GM23338 (cell line): ENCODE measurements at regions not wholly inside any gene's neighbourhood (a gene's known extent, or its start where the extent isn't known, plus 50 kb on each side); places are given as distances from the start of the nearest gene placed in this dataset.

Experiments used
- ATAC-seq: fragments of 200-7000 bp; cut with Tn5 transposase; 3 replicates; pipeline ENCODE4 v1.9.1; 2020
- DNase-seq: peaks from one replicate; pipeline ENCODE4 v3.0.0-alpha.2; 2015; ENCODE audit warnings: low spot score
- H2AFZ ChIP-seq: fragments of 200-600 bp; sonication (generic); 2 replicates; pipeline ENCODE4 v1.8.0; 2016; ENCODE audit warnings: antibody characterized with exemption, mild to moderate bottlenecking, moderate library complexity
- H3F3A ChIP-seq: fragments of 200-600 bp; sonication (generic); replicated peaks from 2 replicates; pipeline ENCODE4 v1.8.0; 2017; ENCODE audit warnings: antibody characterized with exemption, mixed run types, low read depth
- H3K27ac ChIP-seq: fragments of 200-600 bp; sonication (generic); 2 replicates; pipeline ENCODE4 v1.6.1; 2016; ENCODE audit warnings: low read depth
- H3K27me3 ChIP-seq: fragments of 200-600 bp; sonication (generic); 2 replicates; pipeline ENCODE4 v1.8.0; 2016; ENCODE audit warnings: mild to moderate bottlenecking, mixed run types, moderate library complexity; ENCODE audit not compliant: insufficient read depth
- H3K36me3 ChIP-seq: fragments of 200-600 bp; sonication (generic); 2 replicates; pipeline ENCODE4 v1.8.0; 2016; ENCODE audit warnings: mild to moderate bottlenecking; ENCODE audit not compliant: insufficient read depth
- H3K4me1 ChIP-seq: fragments of 200-600 bp; sonication (generic); 2 replicates; pipeline ENCODE4 v1.8.0; 2016; ENCODE audit warnings: mild to moderate bottlenecking, moderate library complexity; ENCODE audit not compliant: insufficient read depth
- H3K4me2 ChIP-seq: fragments of 200-600 bp; sonication (generic); 2 replicates; pipeline ENCODE4 v1.7.1; 2017; ENCODE audit warnings: mixed run types
- H3K4me3 ChIP-seq: fragments of 200-600 bp; sonication (generic); 2 replicates; pipeline ENCODE4 v1.6.1; 2016; ENCODE audit warnings: mixed run types
- H3K79me2 ChIP-seq: fragments of 200-600 bp; sonication (generic); replicated peaks from 2 replicates; pipeline ENCODE4 v1.8.0; 2017; ENCODE audit warnings: mild to moderate bottlenecking; ENCODE audit not compliant: insufficient read depth
- H3K9me2 ChIP-seq: fragments of 200-600 bp; sonication (generic); 2 replicates; pipeline ENCODE4 v1.8.0; 2017; ENCODE audit not compliant: insufficient read depth
- H4K20me1 ChIP-seq: fragments of 200-600 bp; sonication (generic); replicated peaks from 2 replicates; pipeline ENCODE4 v1.8.0; 2017; ENCODE audit warnings: mild to moderate bottlenecking; ENCODE audit not compliant: insufficient read depth
- H3K27ac Mint-ChIP-seq: 2 replicates; pipeline ENCODE4 v1.8.0; 2020; ENCODE audit warnings: inconsistent platforms, mild to moderate bottlenecking, moderate library complexity, mixed read lengths
- H3K27me3 Mint-ChIP-seq: 3 replicates; pipeline ENCODE4 v1.8.0; 2022; ENCODE audit warnings: low read depth, mild to moderate bottlenecking, moderate library complexity, mixed read lengths, inconsistent platforms; ENCODE audit not compliant: insufficient read depth, poor library complexity
- H3K36me3 Mint-ChIP-seq: 3 replicates; pipeline ENCODE4 v1.8.0; 2021; ENCODE audit warnings: low read depth, mild to moderate bottlenecking, inconsistent platforms, moderate library complexity, mixed read lengths
- H3K4me1 Mint-ChIP-seq: 3 replicates; pipeline ENCODE4 v1.8.0; 2020; ENCODE audit warnings: mild to moderate bottlenecking, inconsistent platforms, mixed read lengths
- H3K4me3 Mint-ChIP-seq: 3 replicates; pipeline ENCODE4 v1.8.0; 2021; ENCODE audit warnings: moderate library complexity, mild to moderate bottlenecking, inconsistent platforms, mixed read lengths
- H3K9me3 Mint-ChIP-seq: 3 replicates; pipeline ENCODE4 v1.8.0; 2020; ENCODE audit warnings: moderate library complexity, mild to moderate bottlenecking, inconsistent platforms, mixed read lengths
- CREB1 ChIP-seq: fragments of 250-450 bp; sonication (Bioruptor Pico); IDR thresholded peaks from 2 replicates; pipeline ENCODE4 v1.5.0; 2020; ENCODE audit warnings: low read depth, mild to moderate bottlenecking, moderate library complexity
- EZH2 ChIP-seq: fragments of 200-600 bp; sonication (generic); IDR thresholded peaks from one replicate; pipeline ENCODE4 v1.8.0; 2017; ENCODE audit warnings: antibody characterized with exemption, mild to moderate bottlenecking, low read depth; ENCODE audit not compliant: unreplicated experiment
- EZH2phosphoT487 ChIP-seq: fragments of 200-600 bp; sonication (generic); IDR thresholded peaks from one replicate; pipeline ENCODE4 v1.8.1; 2018; ENCODE audit warnings: antibody characterized with exemption; ENCODE audit not compliant: unreplicated experiment
- JUNB ChIP-seq: IDR thresholded peaks from one replicate; pipeline ENCODE4 v1.6.1; 2016; ENCODE audit warnings: antibody characterized with exemption; ENCODE audit not compliant: unreplicated experiment
- NANOG ChIP-seq: IDR thresholded peaks from 2 replicates; pipeline ENCODE4 v1.6.1; 2016; ENCODE audit warnings: antibody characterized with exemption, borderline replicate concordance
- POLR2AphosphoS5 ChIP-seq: IDR thresholded peaks from 2 replicates; pipeline ENCODE4 v1.6.1; 2016; ENCODE audit warnings: antibody characterized with exemption, low read depth
- STAT1 ChIP-seq: IDR thresholded peaks from one replicate; pipeline ENCODE4 v1.6.1; 2016; ENCODE audit warnings: antibody characterized with exemption; ENCODE audit not compliant: unreplicated experiment
- ZNF114 ChIP-seq: fragments of 250-450 bp; sonication (Bioruptor Pico); IDR thresholded peaks from 2 replicates; pipeline ENCODE4 v1.5.0; 2020; ENCODE audit warnings: mild to moderate bottlenecking, moderate library complexity
- ZNF331 ChIP-seq: fragments of 250-450 bp; sonication (Bioruptor Pico); IDR thresholded peaks from 2 replicates; pipeline ENCODE4 v1.5.0; 2020; ENCODE audit warnings: low read depth, mild to moderate bottlenecking, moderate library complexity
- TF ChIP-seq, protein P1 (sequence below): IDR thresholded peaks from 2 replicates; pipeline ENCODE4 v1.6.1; 2016; ENCODE audit warnings: antibody characterized with exemption
- TF ChIP-seq, protein P2 (sequence below), 2 experiments: fragments of 200-600 bp in 1 of 2; sonication (generic) in 1 of 2; conservative IDR thresholded peaks; 2 replicates each; pipeline versions ENCODE4 v1.5.1 to v1.6.1; 2016 to 2017; ENCODE audit warnings: antibody characterized with exemption in 2 of 2, low read depth in 2 of 2, mild to moderate bottlenecking in 2 of 2, moderate library complexity in 1 of 2
- TF ChIP-seq, protein P3 (sequence below): IDR thresholded peaks from one replicate; pipeline ENCODE4 v1.6.1; 2018; ENCODE audit warnings: antibody characterized with exemption; ENCODE audit not compliant: unreplicated experiment
- TF ChIP-seq, protein P4 (sequence below): fragments of 250-450 bp; sonication (Bioruptor Pico); IDR thresholded peaks from 2 replicates; pipeline ENCODE4 v1.5.0; 2020; ENCODE audit warnings: mild to moderate bottlenecking, moderate library complexity

DNA sequence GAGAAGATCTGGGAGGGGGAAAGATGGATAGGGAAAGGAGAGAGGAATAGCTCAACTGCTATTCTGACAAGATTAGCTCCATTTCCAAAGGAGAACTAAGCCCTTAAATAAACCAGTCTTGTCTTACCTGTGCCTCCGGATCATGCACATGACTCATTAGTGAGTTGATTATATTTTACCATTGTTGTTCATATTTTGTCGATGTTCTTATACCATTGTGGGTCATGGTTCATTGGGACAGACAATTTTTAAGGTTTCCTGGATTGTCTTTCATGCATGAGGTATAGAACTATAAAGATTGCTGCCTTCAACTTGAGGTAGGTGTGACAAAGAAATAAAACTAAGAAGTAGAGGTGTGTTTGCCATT is 243.0 kb upstream of the ATP2B1 start:
- H3K4me3 ChIP-seq, result no peak overlapping the region
- ATAC-seq (no peak), DNase-seq (no peak)
- Mint-ChIP-seq H3K27me3 (no peaks in the 10 kb centered on the region), H3K4me1 (peaks cover 28% of the 10 kb centered on the region), H3K27ac (no peak overlapping the region), H3K9me3 (no peaks in the 10 kb centered on the region), H3K36me3 (no peaks in the 10 kb centered on the region), H3K4me3 (no peak overlapping the region)
- no peaks in the 10 kb centered on the region for H3K9me2 ChIP-seq
- no peaks in the 10 kb centered on the region for H3K36me3 ChIP-seq
- no peak overlapping the region for H3K4me2 ChIP-seq
- H2AFZ ChIP-seq, result no peak overlapping the region
- no peaks in the 10 kb centered on the region for H3K79me2 ChIP-seq
- no peaks in the 10 kb centered on the region for H3F3A ChIP-seq
- H4K20me1 ChIP-seq, result no peaks in the 10 kb centered on the region
- no peak overlapping the region for H3K27ac ChIP-seq
- H3K4me1 ChIP-seq, result peaks cover 24% of the 10 kb centered on the region
- TF ChIP-seq ZNF331 (no peak), STAT1 (no peak), ZNF114 (CRISPR knock-in tag) (no peak), EZH2 (no peak), CREB1 (CRISPR knock-in tag) (no peak), EZH2phosphoT487 (no peak), JUNB (no peak), NANOG (no peak), POLR2AphosphoS5 (no peak)
- TF ChIP-seq, protein P1, sequence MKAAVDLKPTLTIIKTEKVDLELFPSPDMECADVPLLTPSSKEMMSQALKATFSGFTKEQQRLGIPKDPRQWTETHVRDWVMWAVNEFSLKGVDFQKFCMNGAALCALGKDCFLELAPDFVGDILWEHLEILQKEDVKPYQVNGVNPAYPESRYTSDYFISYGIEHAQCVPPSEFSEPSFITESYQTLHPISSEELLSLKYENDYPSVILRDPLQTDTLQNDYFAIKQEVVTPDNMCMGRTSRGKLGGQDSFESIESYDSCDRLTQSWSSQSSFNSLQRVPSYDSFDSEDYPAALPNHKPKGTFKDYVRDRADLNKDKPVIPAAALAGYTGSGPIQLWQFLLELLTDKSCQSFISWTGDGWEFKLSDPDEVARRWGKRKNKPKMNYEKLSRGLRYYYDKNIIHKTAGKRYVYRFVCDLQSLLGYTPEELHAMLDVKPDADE, result no peak
- TF ChIP-seq, protein P2, sequence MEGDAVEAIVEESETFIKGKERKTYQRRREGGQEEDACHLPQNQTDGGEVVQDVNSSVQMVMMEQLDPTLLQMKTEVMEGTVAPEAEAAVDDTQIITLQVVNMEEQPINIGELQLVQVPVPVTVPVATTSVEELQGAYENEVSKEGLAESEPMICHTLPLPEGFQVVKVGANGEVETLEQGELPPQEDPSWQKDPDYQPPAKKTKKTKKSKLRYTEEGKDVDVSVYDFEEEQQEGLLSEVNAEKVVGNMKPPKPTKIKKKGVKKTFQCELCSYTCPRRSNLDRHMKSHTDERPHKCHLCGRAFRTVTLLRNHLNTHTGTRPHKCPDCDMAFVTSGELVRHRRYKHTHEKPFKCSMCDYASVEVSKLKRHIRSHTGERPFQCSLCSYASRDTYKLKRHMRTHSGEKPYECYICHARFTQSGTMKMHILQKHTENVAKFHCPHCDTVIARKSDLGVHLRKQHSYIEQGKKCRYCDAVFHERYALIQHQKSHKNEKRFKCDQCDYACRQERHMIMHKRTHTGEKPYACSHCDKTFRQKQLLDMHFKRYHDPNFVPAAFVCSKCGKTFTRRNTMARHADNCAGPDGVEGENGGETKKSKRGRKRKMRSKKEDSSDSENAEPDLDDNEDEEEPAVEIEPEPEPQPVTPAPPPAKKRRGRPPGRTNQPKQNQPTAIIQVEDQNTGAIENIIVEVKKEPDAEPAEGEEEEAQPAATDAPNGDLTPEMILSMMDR (conservative IDR thresholded peaks at IDR 0.05; ENCODE audit: low read depth in 2 of 2), result no peak
- TF ChIP-seq, protein P3, sequence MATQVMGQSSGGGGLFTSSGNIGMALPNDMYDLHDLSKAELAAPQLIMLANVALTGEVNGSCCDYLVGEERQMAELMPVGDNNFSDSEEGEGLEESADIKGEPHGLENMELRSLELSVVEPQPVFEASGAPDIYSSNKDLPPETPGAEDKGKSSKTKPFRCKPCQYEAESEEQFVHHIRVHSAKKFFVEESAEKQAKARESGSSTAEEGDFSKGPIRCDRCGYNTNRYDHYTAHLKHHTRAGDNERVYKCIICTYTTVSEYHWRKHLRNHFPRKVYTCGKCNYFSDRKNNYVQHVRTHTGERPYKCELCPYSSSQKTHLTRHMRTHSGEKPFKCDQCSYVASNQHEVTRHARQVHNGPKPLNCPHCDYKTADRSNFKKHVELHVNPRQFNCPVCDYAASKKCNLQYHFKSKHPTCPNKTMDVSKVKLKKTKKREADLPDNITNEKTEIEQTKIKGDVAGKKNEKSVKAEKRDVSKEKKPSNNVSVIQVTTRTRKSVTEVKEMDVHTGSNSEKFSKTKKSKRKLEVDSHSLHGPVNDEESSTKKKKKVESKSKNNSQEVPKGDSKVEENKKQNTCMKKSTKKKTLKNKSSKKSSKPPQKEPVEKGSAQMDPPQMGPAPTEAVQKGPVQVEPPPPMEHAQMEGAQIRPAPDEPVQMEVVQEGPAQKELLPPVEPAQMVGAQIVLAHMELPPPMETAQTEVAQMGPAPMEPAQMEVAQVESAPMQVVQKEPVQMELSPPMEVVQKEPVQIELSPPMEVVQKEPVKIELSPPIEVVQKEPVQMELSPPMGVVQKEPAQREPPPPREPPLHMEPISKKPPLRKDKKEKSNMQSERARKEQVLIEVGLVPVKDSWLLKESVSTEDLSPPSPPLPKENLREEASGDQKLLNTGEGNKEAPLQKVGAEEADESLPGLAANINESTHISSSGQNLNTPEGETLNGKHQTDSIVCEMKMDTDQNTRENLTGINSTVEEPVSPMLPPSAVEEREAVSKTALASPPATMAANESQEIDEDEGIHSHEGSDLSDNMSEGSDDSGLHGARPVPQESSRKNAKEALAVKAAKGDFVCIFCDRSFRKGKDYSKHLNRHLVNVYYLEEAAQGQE, result no peak
- TF ChIP-seq, protein P4, sequence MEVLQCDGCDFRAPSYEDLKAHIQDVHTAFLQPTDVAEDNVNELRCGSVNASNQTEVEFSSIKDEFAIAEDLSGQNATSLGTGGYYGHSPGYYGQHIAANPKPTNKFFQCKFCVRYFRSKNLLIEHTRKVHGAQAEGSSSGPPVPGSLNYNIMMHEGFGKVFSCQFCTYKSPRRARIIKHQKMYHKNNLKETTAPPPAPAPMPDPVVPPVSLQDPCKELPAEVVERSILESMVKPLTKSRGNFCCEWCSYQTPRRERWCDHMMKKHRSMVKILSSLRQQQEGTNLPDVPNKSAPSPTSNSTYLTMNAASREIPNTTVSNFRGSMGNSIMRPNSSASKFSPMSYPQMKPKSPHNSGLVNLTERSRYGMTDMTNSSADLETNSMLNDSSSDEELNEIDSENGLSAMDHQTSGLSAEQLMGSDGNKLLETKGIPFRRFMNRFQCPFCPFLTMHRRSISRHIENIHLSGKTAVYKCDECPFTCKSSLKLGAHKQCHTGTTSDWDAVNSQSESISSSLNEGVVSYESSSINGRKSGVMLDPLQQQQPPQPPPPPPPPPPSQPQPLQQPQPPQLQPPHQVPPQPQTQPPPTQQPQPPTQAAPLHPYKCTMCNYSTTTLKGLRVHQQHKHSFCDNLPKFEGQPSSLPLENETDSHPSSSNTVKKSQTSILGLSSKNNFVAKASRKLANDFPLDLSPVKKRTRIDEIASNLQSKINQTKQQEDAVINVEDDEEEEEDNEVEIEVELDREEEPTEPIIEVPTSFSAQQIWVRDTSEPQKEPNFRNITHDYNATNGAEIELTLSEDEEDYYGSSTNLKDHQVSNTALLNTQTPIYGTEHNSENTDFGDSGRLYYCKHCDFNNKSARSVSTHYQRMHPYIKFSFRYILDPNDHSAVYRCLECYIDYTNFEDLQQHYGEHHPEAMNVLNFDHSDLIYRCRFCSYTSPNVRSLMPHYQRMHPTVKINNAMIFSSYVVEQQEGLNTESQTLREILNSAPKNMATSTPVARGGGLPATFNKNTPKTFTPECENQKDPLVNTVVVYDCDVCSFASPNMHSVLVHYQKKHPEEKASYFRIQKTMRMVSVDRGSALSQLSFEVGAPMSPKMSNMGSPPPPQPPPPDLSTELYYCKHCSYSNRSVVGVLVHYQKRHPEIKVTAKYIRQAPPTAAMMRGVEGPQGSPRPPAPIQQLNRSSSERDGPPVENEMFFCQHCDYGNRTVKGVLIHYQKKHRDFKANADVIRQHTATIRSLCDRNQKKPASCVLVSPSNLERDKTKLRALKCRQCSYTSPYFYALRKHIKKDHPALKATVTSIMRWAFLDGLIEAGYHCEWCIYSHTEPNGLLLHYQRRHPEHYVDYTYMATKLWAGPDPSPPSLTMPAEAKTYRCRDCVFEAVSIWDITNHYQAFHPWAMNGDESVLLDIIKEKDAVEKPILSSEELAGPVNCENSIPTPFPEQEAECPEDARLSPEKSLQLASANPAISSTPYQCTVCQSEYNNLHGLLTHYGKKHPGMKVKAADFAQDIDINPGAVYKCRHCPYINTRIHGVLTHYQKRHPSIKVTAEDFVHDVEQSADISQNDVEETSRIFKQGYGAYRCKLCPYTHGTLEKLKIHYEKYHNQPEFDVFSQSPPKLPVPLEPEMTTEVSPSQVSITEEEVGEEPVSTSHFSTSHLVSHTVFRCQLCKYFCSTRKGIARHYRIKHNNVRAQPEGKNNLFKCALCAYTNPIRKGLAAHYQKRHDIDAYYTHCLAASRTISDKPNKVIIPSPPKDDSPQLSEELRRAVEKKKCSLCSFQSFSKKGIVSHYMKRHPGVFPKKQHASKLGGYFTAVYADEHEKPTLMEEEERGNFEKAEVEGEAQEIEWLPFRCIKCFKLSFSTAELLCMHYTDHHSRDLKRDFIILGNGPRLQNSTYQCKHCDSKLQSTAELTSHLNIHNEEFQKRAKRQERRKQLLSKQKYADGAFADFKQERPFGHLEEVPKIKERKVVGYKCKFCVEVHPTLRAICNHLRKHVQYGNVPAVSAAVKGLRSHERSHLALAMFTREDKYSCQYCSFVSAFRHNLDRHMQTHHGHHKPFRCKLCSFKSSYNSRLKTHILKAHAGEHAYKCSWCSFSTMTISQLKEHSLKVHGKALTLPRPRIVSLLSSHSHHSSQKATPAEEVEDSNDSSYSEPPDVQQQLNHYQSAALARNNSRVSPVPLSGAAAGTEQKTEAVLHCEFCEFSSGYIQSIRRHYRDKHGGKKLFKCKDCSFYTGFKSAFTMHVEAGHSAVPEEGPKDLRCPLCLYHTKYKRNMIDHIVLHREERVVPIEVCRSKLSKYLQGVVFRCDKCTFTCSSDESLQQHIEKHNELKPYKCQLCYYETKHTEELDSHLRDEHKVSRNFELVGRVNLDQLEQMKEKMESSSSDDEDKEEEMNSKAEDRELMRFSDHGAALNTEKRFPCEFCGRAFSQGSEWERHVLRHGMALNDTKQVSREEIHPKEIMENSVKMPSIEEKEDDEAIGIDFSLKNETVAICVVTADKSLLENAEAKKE (CRISPR knock-in tag), result no peak
- H3K27me3 ChIP-seq, result no peaks in the 10 kb centered on the region
